HEK293T (cell line): ENCODE measurements at regions not wholly inside any gene's neighbourhood (a gene's known extent, or its start where the extent isn't known, plus 50 kb on each side); places are given as distances from the start of the nearest gene placed in this dataset.

Experiments used
- CTCF ChIA-PET: fragments of 350-600 bp; formaldehyde crosslinking; extraction: SDS; loops from one replicate; lab custom pipeline; 2021; ENCODE audit warnings: antibody characterized with exemption, inconsistent platforms; lab: Yijun Ruan, JAX
- POLR2A ChIA-PET: fragments of 350-600 bp; formaldehyde crosslinking; extraction: SDS; loops from one replicate; lab custom pipeline; 2020; ENCODE audit warnings: antibody characterized with exemption, inconsistent platforms; lab: Yijun Ruan, JAX
- DNase-seq: peaks from one replicate; pipeline ENCODE4 v3.0.0; 2012; ENCODE audit warnings: mixed read lengths; ENCODE audit errors: extremely low spot score
- ARNT ChIP-seq: fragments of 450-650 bp; IDR thresholded peaks from 2 replicates; pipeline ENCODE4 v1.6.1; 2017; ENCODE audit warnings: mild to moderate bottlenecking
- BHLHE40 ChIP-seq: fragments of 450-650 bp; IDR thresholded peaks from 2 replicates; pipeline ENCODE4 v1.6.1; 2016; ENCODE audit warnings: mild to moderate bottlenecking, moderate library complexity, borderline replicate concordance
- CTBP1 ChIP-seq: fragments of 450-650 bp; IDR thresholded peaks from 2 replicates; pipeline ENCODE4 v1.6.1; 2016; ENCODE audit warnings: borderline replicate concordance
- ELF4 ChIP-seq: fragments of 450-650 bp; IDR thresholded peaks from 2 replicates; pipeline ENCODE4 v1.6.1; 2017; ENCODE audit warnings: antibody characterized with exemption
- FOXA1 ChIP-seq: fragments of 450-650 bp; IDR thresholded peaks from 2 replicates; pipeline ENCODE4 v1.6.1; 2016; ENCODE audit warnings: mild to moderate bottlenecking
- FOXK2 ChIP-seq: fragments of 450-650 bp; IDR thresholded peaks from 2 replicates; pipeline ENCODE4 v1.6.1; 2016; ENCODE audit warnings: mild to moderate bottlenecking
- FOXM1 ChIP-seq: fragments of 450-650 bp; IDR thresholded peaks from 2 replicates; pipeline ENCODE4 v1.6.1; 2017; ENCODE audit warnings: mild to moderate bottlenecking, borderline replicate concordance
- HDGF ChIP-seq: fragments of 450-650 bp; IDR thresholded peaks from 2 replicates; pipeline ENCODE4 v1.6.1; 2017; ENCODE audit warnings: antibody characterized with exemption, borderline replicate concordance
- L3MBTL2 ChIP-seq: fragments of 450-650 bp; conservative IDR thresholded peaks from 2 replicates; pipeline ENCODE4 v1.6.1; 2016; ENCODE audit warnings: mild to moderate bottlenecking
- LEF1 ChIP-seq: fragments of 450-650 bp; IDR thresholded peaks from 2 replicates; pipeline ENCODE4 v1.6.1; 2017; ENCODE audit warnings: mild to moderate bottlenecking, borderline replicate concordance
- NFRKB ChIP-seq: fragments of 450-650 bp; IDR thresholded peaks from 2 replicates; pipeline ENCODE4 v1.6.1; 2016; ENCODE audit warnings: mild to moderate bottlenecking, moderate library complexity
- PKNOX1 ChIP-seq: fragments of 450-650 bp; IDR thresholded peaks from 2 replicates; pipeline ENCODE4 v1.6.1; 2016
- SP1 ChIP-seq: fragments of 450-650 bp; IDR thresholded peaks from 2 replicates; pipeline ENCODE4 v1.6.1; 2017
- SUZ12 ChIP-seq: fragments of 450-650 bp; IDR thresholded peaks from 2 replicates; pipeline ENCODE4 v1.6.1; 2016; ENCODE audit warnings: mild to moderate bottlenecking
- TARDBP ChIP-seq: fragments of 450-650 bp; IDR thresholded peaks from 2 replicates; pipeline ENCODE4 v1.6.1; 2016
- ZNF384 ChIP-seq: fragments of 450-650 bp; IDR thresholded peaks from 2 replicates; pipeline ENCODE4 v1.6.1; 2016

GRCh38 chr9:108551030-108551841, 304.6 kb downstream of the ACTL7B start:
- CTCF ChIA-PET, result interaction anchor here (1.2 kb wide), 1 partner anchor 83 kb away, joined by 3 read pairs; no protein-coding TSS in a partner anchor
- DNase-seq, result peak; percentile 24
- POLR2A ChIA-PET, result interaction anchor here (0.9 kb wide), 1 partner anchor 8 kb away, joined by 3 read pairs; no protein-coding TSS in a partner anchor

GRCh38 chr9:108550106-108550505, 305.7 kb downstream of the ACTL7B start:
- CTCF ChIA-PET, result interaction anchor here (1.2 kb wide), 1 partner anchor 82 kb away, joined by 3 read pairs; no protein-coding TSS in a partner anchor
- no peak for DNase-seq
- TF ChIP-seq ELF4, result no peak
- POLR2A ChIA-PET, result no interaction called here

More at GRCh38 chr9:108551030-108551841, 304.6 kb downstream of the ACTL7B start:
- no peak for TF ChIP-seq FOXK2
- no peak for TF ChIP-seq NFRKB
- TF ChIP-seq L3MBTL2, result no peak
- TF ChIP-seq SUZ12, result no peak
- TF ChIP-seq TARDBP, result no peak
- TF ChIP-seq BHLHE40, result no peak
- no peak for TF ChIP-seq ZNF384
- no peak for TF ChIP-seq PKNOX1
- no peak for TF ChIP-seq FOXM1
- TF ChIP-seq ELF4, result no peak
- no peak for TF ChIP-seq ARNT
- TF ChIP-seq SP1, result no peak
- TF ChIP-seq CTBP1, result no peak
- TF ChIP-seq FOXA1, result no peak
- no peak for TF ChIP-seq HDGF
- TF ChIP-seq LEF1, result no peak

GRCh38 chr9:108549184-108549583, 306.6 kb downstream of the ACTL7B start:
- CTCF ChIA-PET, result no interaction called here
- POLR2A ChIA-PET, result no interaction called here
- TF ChIP-seq L3MBTL2, result no peak
- DNase-seq, result no peak

GRCh38 chr9:108547411-108548135, 308.2 kb downstream of the ACTL7B start:
- no peak for TF ChIP-seq FOXK2
- TF ChIP-seq HDGF, result no peak
- TF ChIP-seq NFRKB, result no peak
- TF ChIP-seq L3MBTL2, result no peak
- ChIA-PET CTCF (interaction anchor here (0.6 kb wide), 1 partner anchor 11 kb away, joined by 3 read pairs; no protein-coding TSS in a partner anchor), POLR2A (no interaction called here)
- DNase-seq, result no peak

GRCh38 chr9:108546215-108546614, 309.6 kb downstream of the ACTL7B start:
- no peak for TF ChIP-seq PKNOX1
- no peak for TF ChIP-seq ZNF384
- no peak for TF ChIP-seq FOXM1
- DNase-seq, result no peak
- POLR2A ChIA-PET, result interaction anchor here (1.0 kb wide), 1 partner anchor 241 kb away, joined by 3 read pairs; no protein-coding TSS in a partner anchor

GRCh38 chr9:108545436-108545835, 310.4 kb downstream of the ACTL7B start:
- CTCF ChIA-PET, result interaction anchor here (0.8 kb wide), 1 partner anchor 11 kb away, joined by 4 read pairs; no protein-coding TSS in a partner anchor

More at GRCh38 chr9:108546215-108546614, 309.6 kb downstream of the ACTL7B start:
- CTCF ChIA-PET, result no interaction called here

More at GRCh38 chr9:108545436-108545835, 310.4 kb downstream of the ACTL7B start:
- no peak for DNase-seq
- POLR2A ChIA-PET, result no interaction called here
- no peak for TF ChIP-seq TARDBP
- TF ChIP-seq PKNOX1, result no peak
- no peak for TF ChIP-seq SUZ12
- no peak for TF ChIP-seq SP1
- no peak for TF ChIP-seq FOXA1
- TF ChIP-seq BHLHE40, result no peak
- TF ChIP-seq ELF4, result no peak
- no peak for TF ChIP-seq CTBP1
- TF ChIP-seq HDGF, result no peak
